ENCODE measurements at regions not wholly inside any gene's neighbourhood (a gene's known extent, or its start where the extent isn't known, plus 50 kb on each side); places are given as distances from the start of the nearest gene placed in this dataset.

DNA sequence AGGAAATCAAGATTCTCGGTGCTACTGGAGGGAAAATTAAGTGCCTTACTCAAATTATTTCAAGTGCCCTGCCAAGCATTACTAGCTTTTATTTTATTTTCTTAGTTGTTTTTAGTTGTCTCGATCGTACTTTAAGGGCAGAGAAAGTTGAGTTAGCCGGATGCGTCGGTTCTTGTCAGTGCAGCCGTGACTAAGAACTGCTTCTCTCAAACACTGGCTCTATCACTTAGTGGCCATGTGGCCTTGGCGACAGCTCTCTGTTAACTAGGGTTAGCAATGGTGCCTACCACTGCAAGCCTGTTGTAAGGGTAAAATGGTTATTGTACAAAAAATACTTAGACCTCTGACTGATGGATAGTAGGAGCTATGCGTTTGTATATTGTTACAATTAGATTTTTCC is 227.8 kb downstream of the KATNAL1 start:
- Histone ChIP-seq H2AK5ac (ENCODE audit: low read depth, low read length) (no peak overlapping the region), H3K23me2 (ENCODE audit: low read depth, low read length) (no peaks in the 10 kb centered on the region), H3K79me1 (ENCODE audit: low read depth, low read length) (no peaks in the 10 kb centered on the region), H4K91ac (replicated peaks; ENCODE audit: insufficient read length, low read length) (no peak overlapping the region), H3K23ac (ENCODE audit: insufficient read length) (no peak overlapping the region), H2BK15ac (ENCODE audit: low read length) (no peak overlapping the region), H3K36me3 (ENCODE audit: control insufficient read depth in 2 of 4, insufficient read depth in 4 of 4, low read length in 3 of 4) (no peaks in the 10 kb centered on the region), H3K27ac (ENCODE audit: low read depth, low read length) (no peak overlapping the region), H3K27me3 (replicated peaks in 1 of 4; ENCODE audit: control insufficient read depth in 3 of 4, extremely low read depth in 1 of 4, insufficient read depth in 3 of 4, low read length in 3 of 4) (no peaks in the 10 kb centered on the region), H2AFZ (ENCODE audit: low read length) (no peak overlapping the region), H3K18ac (ENCODE audit: extremely low read depth, low read length) (no peak overlapping the region), H2BK5ac (ENCODE audit: low read depth, low read length) (no peak overlapping the region), H2BK12ac (ENCODE audit: low read depth, low read length) (no peak overlapping the region), H3K9me3 (ENCODE audit: insufficient read depth in 2 of 2, low read depth in 1 of 2, low read length in 1 of 2) (peaks cover 9 to 11% of the 10 kb centered on the region in 2 experiments), H2BK120ac (replicated peaks; ENCODE audit: low read depth, low read length) (no peak overlapping the region), H4K20me1 (replicated peaks in 1 of 2; ENCODE audit: control insufficient read depth in 1 of 2, insufficient read depth in 2 of 2, low read length in 2 of 2) (no peaks in the 10 kb centered on the region), H3K4me1 (replicated peaks in 1 of 4; ENCODE audit: control insufficient read depth in 3 of 4, insufficient read depth in 4 of 4, low read length in 3 of 4) (peaks cover 0 to 3% (median 0%) of the 10 kb centered on the region in 4 experiments; a peak in 2 of 7 replicates), H3K4me2 (ENCODE audit: insufficient read depth in 1 of 2, low read depth in 2 of 2, low read length in 2 of 2) (no peak overlapping the region), H4K8ac (ENCODE audit: extremely low read depth, insufficient read depth, low read length) (no peak overlapping the region), H4K5ac (ENCODE audit: insufficient read length, low read depth, low read length) (no peak overlapping the region), H3K4ac (replicated peaks; ENCODE audit: insufficient read length, low read depth, low read length) (no peak overlapping the region), H3K14ac (ENCODE audit: insufficient read length) (no peak overlapping the region), H2BK20ac (ENCODE audit: low read length) (no peak overlapping the region; the same call in 1 of the 2 replicates), H3K56ac (replicated peaks; ENCODE audit: insufficient read length, low read depth, low read length) (no peak overlapping the region), H3K9ac (replicated peaks in 1 of 4; ENCODE audit: extremely low read depth in 1 of 4, low read depth in 3 of 4, low read length in 3 of 4) (no peak overlapping the region), H3K4me3 (ENCODE audit: extremely low read depth in 1 of 4, insufficient read depth in 2 of 4, low read depth in 3 of 4, low read length in 4 of 4) (no peak overlapping the region), H3K79me2 (ENCODE audit: control insufficient read depth in 1 of 2, insufficient read depth in 2 of 2, low read length in 2 of 2) (no peaks in the 10 kb centered on the region)
- CTCF ChIA-PET (ENCODE audit: partially characterized antibody) = interaction anchor here (0.6 to 2.3 kb wide), 9 partner anchors 14 to 571 kb away, joined by 3 to 9 read pairs (median 3); no protein-coding TSS in a partner anchor
- FAIRE-seq (no peak), DNase-seq (ENCODE audit: low read depth in 1 of 2, low spot score in 2 of 2) (peak in 1 of 2 experiments; percentile 2)
- 88% methylated on average over 9 of the region's 9 CpGs; no CpG with 5 or more reads in 1 of the 2 experiments for WGBS, 2 experiments (ENCODE audit: extremely low coverage in 1 of 2, insufficient coverage in 1 of 2, insufficient read length in 1 of 2, insufficient replicate concordance in 2 of 2, low coverage in 1 of 2, low lambda C conversion rate in 2 of 2, missing lambda C conversion rate in 1 of 2)
- POLR2A ChIA-PET (ENCODE audit: partially characterized antibody) = no interaction called here
- no peak for TF ChIP-seq SIRT6 (IDR thresholded peaks at IDR 0.05; ENCODE audit: low read length)
- no peak for TF ChIP-seq KDM5A (IDR thresholded peaks at IDR 0.05; ENCODE audit: low read length)
- no peak for TF ChIP-seq EP300 (IDR thresholded peaks at IDR 0.05; ENCODE audit: borderline replicate concordance in 1 of 2, low read depth in 2 of 2, low read length in 2 of 2)
- TF ChIP-seq NANOG (IDR thresholded peaks at IDR 0.05; ENCODE audit: insufficient read depth, low read depth, low read length, poor library complexity, severe bottlenecking) = no peak
- TF ChIP-seq CHD1 (IDR thresholded peaks at IDR 0.05; ENCODE audit: low read depth, low read length) = no peak
- TF ChIP-seq RNF2 (IDR thresholded peaks at IDR 0.05; ENCODE audit: borderline replicate concordance, low read depth, low read length, missing control alignments, poor library complexity, severe bottlenecking) = no peak
- TF ChIP-seq TCF12 (IDR thresholded peaks at IDR 0.05; ENCODE audit: low read depth, low read length) = no peak
- no peak for TF ChIP-seq BCL11A (IDR thresholded peaks at IDR 0.05; ENCODE audit: low read depth in 2 of 2, low read length in 2 of 2)
- no peak for TF ChIP-seq PHF8 (conservative IDR thresholded peaks at IDR 0.05; ENCODE audit: low read depth, low read length)
- TF ChIP-seq CTBP2 (IDR thresholded peaks at IDR 0.05; ENCODE audit: borderline replicate concordance, insufficient read depth, insufficient read length, low read length) = no peak
- TF ChIP-seq ASH2L (IDR thresholded peaks at IDR 0.05; ENCODE audit: low read length) = no peak
- no peak for TF ChIP-seq HDAC2 (IDR thresholded peaks at IDR 0.05; ENCODE audit: borderline replicate concordance in 1 of 2, low read depth in 2 of 2, low read length in 2 of 2)
- TF ChIP-seq TEAD4 (IDR thresholded peaks at IDR 0.05; ENCODE audit: low read depth, low read length) = no peak
- no peak for TF ChIP-seq RXRA (IDR thresholded peaks at IDR 0.05; ENCODE audit: insufficient read depth, low read depth, low read length)
